ENCODE measurements at regions not wholly inside any gene's neighbourhood (a gene's known extent, or its start where the extent isn't known, plus 50 kb on each side); places are given as distances from the start of the nearest gene placed in this dataset.

GRCh38 chr13:30085087-30085486 lies 222.3 kb downstream of the KATNAL1 start:
- no peak for TF ChIP-seq CTCF (IDR thresholded peaks at IDR 0.05; ENCODE audit: insufficient read depth, low read depth, low read length)
- ChIA-PET CTCF (no interaction called here), POLR2A (no interaction called here)

GRCh38 chr13:30082391-30082790 lies 225.0 kb downstream of the KATNAL1 start:
- peaks cover 2% of the 10 kb centered on the region; the same call in 1 of the 2 replicates for H3K27me3 ChIP-seq (ENCODE audit: control insufficient read depth, insufficient read depth, low read length)
- ChIA-PET POLR2A (no interaction called here), CTCF (interaction anchor here (1.2 kb wide), 1 partner anchor 19 kb away, joined by 3 read pairs; no protein-coding TSS in a partner anchor)
- no peak for TF ChIP-seq CTCF (IDR thresholded peaks at IDR 0.05; ENCODE audit: insufficient read depth, low read depth, low read length)
- no peaks in the 10 kb centered on the region for H3K36me3 ChIP-seq (ENCODE audit: control insufficient read depth, insufficient read depth, low read length)
- no peak for DNase-seq (ENCODE audit: low read depth)
- H3K4me3 ChIP-seq (ENCODE audit: low read depth, low read length): no peak overlapping the region

More at GRCh38 chr13:30085087-30085486, 222.3 kb downstream of the KATNAL1 start:
- no peak for DNase-seq (ENCODE audit: low read depth)
- peaks cover 2% of the 10 kb centered on the region; the same call in 1 of the 2 replicates for H3K27me3 ChIP-seq (ENCODE audit: control insufficient read depth, insufficient read depth, low read length)
- no peak overlapping the region for H3K4me3 ChIP-seq (ENCODE audit: low read depth, low read length)
- H3K36me3 ChIP-seq (ENCODE audit: control insufficient read depth, insufficient read depth, low read length): no peaks in the 10 kb centered on the region

- DNase-seq (ENCODE audit: low read depth): no peak
- Histone ChIP-seq H3K4me3 (ENCODE audit: low read depth, low read length) (no peak overlapping the region), H3K27me3 (ENCODE audit: control insufficient read depth, insufficient read depth, low read length) (peaks cover 2% of the 10 kb centered on the region; the same call in 1 of the 2 replicates), H3K36me3 (ENCODE audit: control insufficient read depth, insufficient read depth, low read length) (no peaks in the 10 kb centered on the region)
- CTCF ChIA-PET: no interaction called here
- POLR2A ChIA-PET: no interaction called here
- no peak for TF ChIP-seq CTCF (IDR thresholded peaks at IDR 0.05; ENCODE audit: insufficient read depth, low read depth, low read length)
Measured at GRCh38 chr13:30081331-30081730, 226.0 kb downstream of the KATNAL1 start.

- DNase-seq (ENCODE audit: low read depth): no peak
- Histone ChIP-seq H3K4me3 (ENCODE audit: low read depth, low read length) (no peak overlapping the region), H3K27me3 (ENCODE audit: control insufficient read depth, insufficient read depth, low read length) (peaks cover 2% of the 10 kb centered on the region; the same call in 1 of the 2 replicates), H3K36me3 (ENCODE audit: control insufficient read depth, insufficient read depth, low read length) (no peaks in the 10 kb centered on the region)
- ChIA-PET CTCF (no interaction called here), POLR2A (no interaction called here)
- TF ChIP-seq CTCF (IDR thresholded peaks at IDR 0.05; ENCODE audit: insufficient read depth, low read depth, low read length): no peak
Measured at GRCh38 chr13:30079501-30079900, 227.8 kb downstream of the KATNAL1 start.

- no peak for TF ChIP-seq CTCF (IDR thresholded peaks at IDR 0.05; ENCODE audit: insufficient read depth, low read depth, low read length)
- no peak for DNase-seq (ENCODE audit: low read depth)
- Histone ChIP-seq H3K27me3 (ENCODE audit: control insufficient read depth, insufficient read depth, low read length) (peaks cover 2% of the 10 kb centered on the region; the same call in 1 of the 2 replicates), H3K36me3 (ENCODE audit: control insufficient read depth, insufficient read depth, low read length) (no peaks in the 10 kb centered on the region), H3K4me3 (ENCODE audit: low read depth, low read length) (no peak overlapping the region)
- CTCF ChIA-PET: interaction anchor here (0.9 to 1.0 kb wide), 3 partner anchors 18 to 154 kb away, joined by 3 to 4 read pairs (median 4); no protein-coding TSS in a partner anchor
- POLR2A ChIA-PET: no interaction called here
Measured at GRCh38 chr13:30078059-30078458, 227.6 kb upstream of the UBL3 start.

Measured in BJ (cell line).